HG03060 (cell line): ENCODE measurements at regions not wholly inside any gene's neighbourhood (a gene's known extent, or its start where the extent isn't known, plus 50 kb on each side); places are given as distances from the start of the nearest gene placed in this dataset.
"Not testable (repeated sequence)": the region's sequence is repeated elsewhere in the genome, so short reads cannot be mapped to it uniquely, and the experiment has no call there.

Source experiments
- ATAC-seq: cut with Tn5 transposase; IDR thresholded peaks from one replicate; pipeline ENCODE4 v1.9.1; 2021; ENCODE audit warnings: low read depth, moderate number of reproducible peaks; ENCODE audit not compliant: unreplicated experiment

GRCh38 chr2:150802635-150803034 is 315.2 kb upstream of the RND3 start:
- ATAC-seq = no peak

DNA sequence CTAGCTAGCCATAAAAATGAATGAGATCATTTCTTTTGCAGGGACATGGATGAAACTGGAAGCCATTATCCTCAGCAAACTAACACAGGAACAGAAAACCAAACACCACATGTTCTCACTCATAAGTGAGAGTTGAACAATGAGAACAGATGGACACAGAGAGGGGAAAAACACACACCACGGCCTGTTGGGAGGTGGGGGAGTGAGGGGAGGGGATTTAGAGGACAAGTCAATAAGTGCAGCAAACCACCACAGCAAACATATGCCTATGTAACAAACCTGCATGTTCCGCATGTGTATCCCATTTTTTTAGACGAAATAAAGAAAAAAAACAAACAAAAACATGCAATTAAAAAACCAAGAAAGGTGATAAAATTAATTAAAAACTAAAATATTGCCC is 308.8 kb upstream of the RND3 start:
- not testable (repeated sequence) for ATAC-seq

GRCh38 chr2:150792780-150793300 is 305.4 kb upstream of the RND3 start:
- ATAC-seq = no peak

DNA sequence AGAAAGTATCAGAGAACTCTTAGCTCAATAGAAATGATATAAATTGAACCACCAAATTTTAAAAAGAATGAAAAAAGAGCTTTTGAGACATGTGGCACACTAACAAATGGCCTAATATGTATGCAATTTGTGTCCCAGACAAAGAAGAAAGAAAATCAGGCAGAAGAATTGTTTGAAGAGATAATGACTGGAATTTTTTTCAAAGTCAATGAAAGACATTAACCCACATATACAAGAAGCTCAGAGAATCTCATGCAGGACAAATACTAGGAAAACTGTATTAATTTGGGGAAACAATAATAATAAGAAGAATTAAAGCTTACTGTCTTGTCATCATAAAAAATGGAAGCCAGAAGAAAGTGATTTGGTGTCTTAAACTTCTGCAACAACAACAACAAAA is 304.1 kb upstream of the RND3 start:
- ATAC-seq = no peak

- ATAC-seq = no peak
These were observed 302.0 kb upstream of the RND3 start for GRCh38 chr2:150789376-150789905.

- ATAC-seq = no peak
These were observed 301.1 kb upstream of the RND3 start for GRCh38 chr2:150788426-150789140.

DNA sequence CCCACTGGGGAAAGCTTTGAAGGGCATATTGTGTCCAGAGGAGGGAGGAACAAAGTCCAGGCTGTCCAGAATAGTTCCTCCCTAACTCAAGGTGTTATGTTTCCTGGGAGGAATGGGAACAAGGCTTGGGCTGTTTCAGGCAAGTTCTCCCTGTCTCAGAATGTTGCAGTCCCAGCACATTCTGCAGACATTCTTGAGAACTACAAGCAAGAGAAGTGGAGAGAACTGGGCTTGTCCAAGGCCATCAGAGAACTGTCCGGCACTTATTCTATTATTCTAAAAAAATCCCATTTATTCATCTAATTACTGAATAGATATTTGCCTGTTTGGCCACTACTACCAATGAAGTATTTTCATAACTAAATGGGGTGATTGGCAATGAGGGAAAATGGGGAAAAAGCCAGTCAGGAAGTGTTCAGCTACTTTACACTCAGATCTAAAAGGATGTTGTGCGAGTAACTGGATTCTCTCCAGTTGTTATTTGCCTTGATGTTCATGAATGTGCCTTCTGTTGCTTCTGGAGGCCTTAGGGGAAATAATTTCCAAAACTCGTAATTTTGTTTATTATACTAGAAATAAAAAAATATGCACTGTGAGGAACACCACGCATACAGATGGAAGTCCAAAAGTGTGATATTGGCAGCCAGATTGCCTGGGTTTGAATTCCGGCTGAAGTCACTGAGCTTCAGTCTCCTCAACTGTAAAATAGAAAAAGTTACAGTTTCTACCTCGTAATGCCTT is 300.1 kb upstream of the RND3 start:
- no peak for ATAC-seq

DNA sequence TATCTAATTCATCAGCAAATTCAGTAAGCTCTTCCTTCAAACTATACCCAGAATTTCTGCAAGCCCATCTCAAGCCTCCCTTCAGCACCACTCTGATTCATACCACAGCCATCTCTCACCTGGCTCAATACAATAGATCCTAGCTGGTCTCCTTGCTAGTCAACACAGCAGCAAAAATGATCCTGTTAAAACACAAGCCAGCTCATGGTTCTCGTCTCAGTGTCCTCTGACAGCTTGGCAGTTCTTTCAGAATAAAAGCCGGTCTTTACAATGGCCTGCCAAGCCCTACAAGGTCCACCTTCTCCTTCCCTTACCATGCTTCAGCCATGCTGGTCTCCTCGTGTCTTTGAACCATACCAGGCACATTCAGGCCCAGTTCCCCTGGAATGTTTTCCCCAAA is 296.9 kb upstream of the RND3 start:
- no peak for ATAC-seq

DNA sequence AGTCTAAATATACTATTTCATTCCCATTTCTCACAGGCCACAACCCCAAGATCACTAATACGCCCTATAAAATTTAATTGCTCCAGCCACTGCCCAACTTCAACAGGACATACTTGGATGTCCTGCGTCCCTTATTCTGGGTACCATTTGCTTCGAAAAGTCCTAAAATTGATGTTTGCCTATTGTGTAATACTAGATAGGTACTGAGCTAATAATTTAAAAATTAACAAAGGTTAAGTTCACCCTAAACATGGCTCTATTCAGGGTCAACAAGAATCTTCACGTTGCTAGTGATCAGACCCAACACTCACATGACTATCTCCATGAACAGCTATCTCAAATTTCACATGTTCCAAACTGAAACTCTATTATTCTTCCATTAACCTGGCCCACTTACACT is 296.4 kb upstream of the RND3 start:
- no peak for ATAC-seq

DNA sequence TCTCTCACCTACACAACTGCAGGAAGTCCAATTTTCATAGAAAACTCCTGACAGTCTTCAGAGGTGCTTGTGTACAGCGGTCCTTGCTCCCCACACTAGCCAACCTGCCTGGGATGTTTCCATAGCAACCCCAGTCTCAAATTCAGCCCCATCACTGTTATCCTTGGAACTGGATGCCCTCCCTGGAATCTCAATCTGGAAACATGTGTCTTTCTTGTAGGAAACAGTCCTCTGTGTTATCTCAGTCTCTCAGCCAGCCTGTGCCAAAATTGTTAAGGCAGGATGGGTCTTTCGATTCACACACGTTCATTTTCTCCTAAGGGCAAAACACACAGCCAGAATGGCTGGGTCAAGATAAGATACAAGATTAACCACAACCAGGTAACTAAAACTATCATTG is 295.5 kb upstream of the RND3 start:
- no peak for ATAC-seq

- ATAC-seq = no peak
These were observed 295.1 kb upstream of the RND3 start for GRCh38 chr2:150782613-150783012.

DNA sequence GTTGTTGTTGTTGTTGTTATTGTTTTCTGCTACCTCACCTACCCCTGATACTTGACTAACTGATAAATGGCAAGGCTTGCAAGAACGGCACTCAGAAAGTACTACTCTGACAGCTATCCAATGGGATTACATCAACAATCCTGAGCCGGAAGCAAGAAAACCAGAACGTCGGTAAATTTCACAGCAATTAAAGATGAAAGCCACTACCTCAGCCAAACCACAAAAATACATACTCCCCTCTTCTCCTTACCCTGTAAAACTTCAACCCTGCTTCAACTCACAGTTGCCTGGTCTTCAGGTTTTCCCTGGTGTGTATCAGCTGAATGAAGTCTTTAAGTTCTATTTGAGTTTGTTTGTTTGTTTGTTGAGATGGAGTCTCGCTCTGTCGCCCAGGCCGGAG is 293.7 kb upstream of the RND3 start:
- ATAC-seq = no peak

- ATAC-seq = no peak
These were observed 291.4 kb upstream of the RND3 start for GRCh38 chr2:150778828-150779227.

DNA sequence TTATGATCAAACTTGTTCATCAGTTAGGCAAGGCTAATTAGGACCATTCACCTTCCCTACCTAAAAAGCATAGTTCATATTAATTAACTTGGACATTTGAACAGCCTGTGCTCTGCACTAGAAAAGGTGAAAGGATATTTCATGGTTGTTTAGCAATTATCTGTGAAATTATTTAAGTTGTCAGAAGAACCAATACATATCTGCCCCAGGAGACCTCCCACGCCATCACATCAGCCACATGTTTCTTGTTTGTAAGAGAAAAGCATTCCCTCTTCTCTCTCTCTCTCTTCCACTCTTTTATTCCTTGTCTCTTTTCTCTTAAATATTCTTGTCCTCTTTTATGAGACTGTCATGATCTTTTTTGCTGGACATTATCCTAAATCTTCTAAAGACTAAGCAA is 282.0 kb upstream of the RND3 start:
- no peak for ATAC-seq

DNA sequence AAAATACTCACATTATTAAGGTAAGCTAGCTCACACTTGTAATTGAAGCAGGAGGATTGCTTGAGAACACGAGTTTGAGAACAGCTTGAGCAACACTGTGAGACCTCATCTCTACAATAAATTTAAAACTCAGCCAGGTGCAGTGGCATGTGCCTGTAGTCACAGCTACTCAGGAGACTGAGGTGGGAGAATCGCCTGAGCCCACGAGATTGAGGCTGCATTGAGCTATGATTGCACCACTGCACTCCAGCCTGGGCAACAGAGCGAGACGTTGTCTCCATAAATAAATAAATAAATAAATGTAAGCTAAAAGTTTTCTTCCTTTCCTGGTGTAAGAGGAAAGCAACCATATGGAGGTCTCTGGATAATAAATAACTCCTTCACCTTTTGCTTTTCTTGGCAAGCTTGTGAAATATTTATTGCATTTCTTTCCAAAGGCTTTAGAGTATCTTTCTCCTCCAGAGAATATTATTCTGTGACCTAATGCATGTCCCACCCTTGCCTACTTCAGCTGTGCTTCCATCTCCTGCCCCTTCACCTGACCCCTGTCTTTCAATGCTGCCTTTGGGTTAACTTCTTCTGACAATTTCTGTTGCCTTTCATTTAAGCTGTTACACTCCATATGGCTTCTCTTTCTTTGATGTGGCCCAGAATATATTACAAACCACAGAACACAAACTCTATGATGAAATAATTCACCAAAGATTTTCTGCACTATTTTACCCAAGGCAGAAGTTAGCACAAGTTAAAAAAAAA is 280.7 kb upstream of the RND3 start:
- ATAC-seq = no peak

GRCh38 chr2:150762571-150762970 is 275.1 kb upstream of the RND3 start:
- ATAC-seq = no peak

- ATAC-seq = no peak
These were observed 272.1 kb upstream of the RND3 start for GRCh38 chr2:150759531-150759930.

DNA sequence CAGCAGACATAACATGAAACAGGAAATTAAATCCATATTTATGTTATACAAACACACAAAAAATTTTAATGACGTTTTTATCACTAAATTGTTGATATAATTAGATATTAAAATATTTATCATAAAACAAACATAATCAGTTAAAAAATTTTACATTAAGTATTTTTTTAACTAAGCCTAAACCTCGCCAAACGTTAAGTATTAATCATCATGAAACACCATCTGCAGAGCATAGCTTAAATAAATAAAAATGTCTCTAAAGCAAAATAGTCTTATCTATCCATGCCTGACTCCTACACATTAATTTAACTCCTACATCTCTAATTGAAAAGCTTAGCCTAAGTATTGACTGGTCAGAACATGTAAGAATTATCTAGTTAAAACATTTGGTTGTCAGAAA is 271.6 kb upstream of the RND3 start:
- ATAC-seq = no peak

DNA sequence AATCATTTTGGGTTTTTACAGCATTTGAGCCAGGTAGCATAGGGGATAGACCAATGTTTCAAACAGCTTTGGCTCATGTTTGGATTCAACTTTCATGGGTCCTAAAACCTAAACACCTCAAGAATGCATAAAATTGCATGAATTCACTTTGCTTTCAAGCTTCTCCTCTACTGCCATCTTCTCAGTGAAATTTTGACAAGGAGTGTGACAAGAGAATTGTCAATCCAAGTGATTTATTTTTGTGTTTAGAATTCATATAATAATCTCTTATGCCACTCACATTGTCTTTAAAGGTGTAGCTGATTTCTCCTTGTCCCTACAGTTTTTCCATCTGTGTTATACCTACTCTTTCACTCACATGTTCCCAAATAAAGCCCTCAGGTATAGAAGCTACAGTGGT is 264.8 kb upstream of the RND3 start:
- ATAC-seq = no peak

- no peak for ATAC-seq
These were observed 263.3 kb upstream of the RND3 start for GRCh38 chr2:150750720-150751119.

GRCh38 chr2:150742094-150742493 is 254.6 kb upstream of the RND3 start:
- ATAC-seq = no peak
